ENCODE measurements at regions not wholly inside any gene's neighbourhood (a gene's known extent, or its start where the extent isn't known, plus 50 kb on each side); places are given as distances from the start of the nearest gene placed in this dataset.

DNA sequence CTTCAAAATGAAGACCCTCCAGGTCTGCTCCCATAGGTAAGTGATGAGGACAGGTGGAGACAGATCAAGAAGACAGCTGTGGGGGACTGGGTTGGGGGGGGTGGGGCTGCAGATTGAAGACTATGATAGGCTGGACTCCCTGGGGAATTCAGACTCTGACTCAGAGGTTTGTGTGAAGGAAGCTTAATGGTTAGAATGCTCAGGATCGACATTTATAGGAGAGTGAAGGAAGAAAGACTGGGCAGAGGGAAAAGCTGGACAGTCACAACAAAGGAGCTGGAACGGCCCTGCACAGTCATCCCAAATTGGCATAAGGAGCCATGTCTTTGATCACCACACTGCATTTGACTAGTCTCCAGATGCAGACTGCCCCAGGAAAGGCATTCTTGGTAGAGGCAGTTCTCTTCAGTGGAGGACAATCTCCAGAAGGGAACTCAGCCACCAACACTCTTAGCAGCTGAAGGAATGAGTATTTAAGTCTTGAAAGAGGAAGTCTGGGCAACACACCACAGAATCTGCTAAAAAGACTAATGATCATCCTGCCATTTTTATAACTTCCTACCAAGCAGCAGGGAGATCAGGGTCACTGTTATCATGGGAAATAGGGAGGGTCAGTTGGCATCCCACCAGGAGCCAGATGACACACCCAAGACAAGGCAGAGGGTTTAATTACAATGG lies 120.0 kb upstream of the ZC3H11B start:
- H3K4me1 ChIP-seq, result no peaks in the 10 kb centered on the region
- H3K4me2 ChIP-seq, result no peak overlapping the region
- no peak overlapping the region for H3K4me3 ChIP-seq
- no peak for DNase-seq (ENCODE audit: low read depth in 1 of 2, low spot score in 1 of 2)
- no peak for FAIRE-seq
- H3K9me3 ChIP-seq, result no peaks in the 10 kb centered on the region
- no peak overlapping the region for H3K27ac ChIP-seq
- 51% methylated on average over 2 of the region's 2 CpGs for WGBS (ENCODE audit: missing lambda C conversion rate)
- ChIA-PET CTCF (interaction anchor here (0.6 to 1.1 kb wide), 3 partner anchors 79 to 1710 kb away, joined by 3 to 4 read pairs (median 4); no protein-coding TSS in a partner anchor), POLR2A (no interaction called here)
- no peak for ATAC-seq
- TF ChIP-seq KDM5A (IDR thresholded peaks at IDR 0.05) (no peak), HOXA7 (CRISPR knock-in tag; IDR thresholded peaks at IDR 0.05) (no peak), RFX5 (IDR thresholded peaks at IDR 0.05) (no peak), ELK1 (IDR thresholded peaks at IDR 0.05; ENCODE audit: low read depth, low read length) (no peak), TP53 (CRISPR knock-in tag; IDR thresholded peaks at IDR 0.05) (no peak), CBX8 (IDR thresholded peaks at IDR 0.05) (no peak)
- TF ChIP-seq, protein P1, sequence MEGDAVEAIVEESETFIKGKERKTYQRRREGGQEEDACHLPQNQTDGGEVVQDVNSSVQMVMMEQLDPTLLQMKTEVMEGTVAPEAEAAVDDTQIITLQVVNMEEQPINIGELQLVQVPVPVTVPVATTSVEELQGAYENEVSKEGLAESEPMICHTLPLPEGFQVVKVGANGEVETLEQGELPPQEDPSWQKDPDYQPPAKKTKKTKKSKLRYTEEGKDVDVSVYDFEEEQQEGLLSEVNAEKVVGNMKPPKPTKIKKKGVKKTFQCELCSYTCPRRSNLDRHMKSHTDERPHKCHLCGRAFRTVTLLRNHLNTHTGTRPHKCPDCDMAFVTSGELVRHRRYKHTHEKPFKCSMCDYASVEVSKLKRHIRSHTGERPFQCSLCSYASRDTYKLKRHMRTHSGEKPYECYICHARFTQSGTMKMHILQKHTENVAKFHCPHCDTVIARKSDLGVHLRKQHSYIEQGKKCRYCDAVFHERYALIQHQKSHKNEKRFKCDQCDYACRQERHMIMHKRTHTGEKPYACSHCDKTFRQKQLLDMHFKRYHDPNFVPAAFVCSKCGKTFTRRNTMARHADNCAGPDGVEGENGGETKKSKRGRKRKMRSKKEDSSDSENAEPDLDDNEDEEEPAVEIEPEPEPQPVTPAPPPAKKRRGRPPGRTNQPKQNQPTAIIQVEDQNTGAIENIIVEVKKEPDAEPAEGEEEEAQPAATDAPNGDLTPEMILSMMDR (IDR thresholded peaks at IDR 0.05), result no peak

DNA sequence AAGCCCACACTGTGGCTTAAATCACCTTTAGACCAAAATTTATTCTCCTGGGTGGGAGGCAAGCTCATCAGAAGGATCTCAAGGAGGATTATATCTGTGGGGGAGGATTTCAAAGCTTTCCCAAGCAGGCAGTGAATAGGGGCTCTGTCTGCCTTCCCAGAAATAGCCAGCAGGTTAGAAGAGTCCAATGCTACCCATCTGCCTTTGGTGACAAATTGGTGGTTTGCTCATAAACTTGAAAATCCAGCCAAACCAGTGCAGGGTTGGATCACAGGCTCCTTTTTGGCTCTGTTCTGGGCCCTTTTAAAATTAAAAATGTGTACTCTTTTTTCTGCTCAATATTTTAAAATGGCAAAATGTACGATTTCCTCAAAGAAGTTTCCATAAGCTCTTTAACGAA lies 118.9 kb upstream of the ZC3H11B start:
- CTCF ChIA-PET, result interaction anchor here (0.6 to 1.1 kb wide), 3 partner anchors 16 to 152 kb away, joined by 3 to 4 read pairs (median 3); no protein-coding TSS in a partner anchor

More for the DNA sequence above, 118.9 kb upstream of the ZC3H11B start:
- DNase-seq (ENCODE audit: low read depth in 1 of 2, low spot score in 1 of 2) (no peak), FAIRE-seq (no peak), ATAC-seq (no peak)
- no peak overlapping the region for H3K4me3 ChIP-seq
- H3K4me1 ChIP-seq, result no peaks in the 10 kb centered on the region
- H3K27ac ChIP-seq, result no peak overlapping the region
- no peaks in the 10 kb centered on the region for H3K9me3 ChIP-seq
- H3K4me2 ChIP-seq, result no peak overlapping the region
- POLR2A ChIA-PET, result no interaction called here
- WGBS (ENCODE audit: missing lambda C conversion rate), result 13% methylated on average over 2 of the region's 2 CpGs
- TF ChIP-seq, protein P2, sequence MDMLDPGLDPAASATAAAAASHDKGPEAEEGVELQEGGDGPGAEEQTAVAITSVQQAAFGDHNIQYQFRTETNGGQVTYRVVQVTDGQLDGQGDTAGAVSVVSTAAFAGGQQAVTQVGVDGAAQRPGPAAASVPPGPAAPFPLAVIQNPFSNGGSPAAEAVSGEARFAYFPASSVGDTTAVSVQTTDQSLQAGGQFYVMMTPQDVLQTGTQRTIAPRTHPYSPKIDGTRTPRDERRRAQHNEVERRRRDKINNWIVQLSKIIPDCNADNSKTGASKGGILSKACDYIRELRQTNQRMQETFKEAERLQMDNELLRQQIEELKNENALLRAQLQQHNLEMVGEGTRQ (IDR thresholded peaks at IDR 0.05), result no peak
- TF ChIP-seq ZSCAN20 (CRISPR knock-in tag; IDR thresholded peaks at IDR 0.05) (no peak), FOXS1 (CRISPR knock-in tag; IDR thresholded peaks at IDR 0.05) (no peak), ZNF302 (CRISPR knock-in tag; IDR thresholded peaks at IDR 0.05) (no peak), SREBF2 (IDR thresholded peaks at IDR 0.05) (no peak), JUNB (IDR thresholded peaks at IDR 0.05) (no peak), TP53 (CRISPR knock-in tag; IDR thresholded peaks at IDR 0.05) (no peak), CBX8 (IDR thresholded peaks at IDR 0.05) (no peak), GATA3 (IDR thresholded peaks at IDR 0.05; ENCODE audit: borderline replicate concordance) (no peak), MAZ (IDR thresholded peaks at IDR 0.05; ENCODE audit: borderline replicate concordance, low read depth, low read length) (no peak), MYC (IDR thresholded peaks at IDR 0.05; ENCODE audit: borderline replicate concordance, low read length) (no peak), ESRRA (IDR thresholded peaks at IDR 0.05; ENCODE audit: borderline replicate concordance, low read length) (no peak), ATOH8 (CRISPR knock-in tag; IDR thresholded peaks at IDR 0.05; ENCODE audit: low read depth) (no peak), JUN (IDR thresholded peaks at IDR 0.05) (no peak), E2F6 (IDR thresholded peaks at IDR 0.05; ENCODE audit: borderline replicate concordance, low read depth) (no peak), MAFK (IDR thresholded peaks at IDR 0.05; ENCODE audit: partially characterized antibody) (no peak), KDM1A (IDR thresholded peaks at IDR 0.05; ENCODE audit: low read depth) (no peak)
- TF ChIP-seq, protein P3, sequence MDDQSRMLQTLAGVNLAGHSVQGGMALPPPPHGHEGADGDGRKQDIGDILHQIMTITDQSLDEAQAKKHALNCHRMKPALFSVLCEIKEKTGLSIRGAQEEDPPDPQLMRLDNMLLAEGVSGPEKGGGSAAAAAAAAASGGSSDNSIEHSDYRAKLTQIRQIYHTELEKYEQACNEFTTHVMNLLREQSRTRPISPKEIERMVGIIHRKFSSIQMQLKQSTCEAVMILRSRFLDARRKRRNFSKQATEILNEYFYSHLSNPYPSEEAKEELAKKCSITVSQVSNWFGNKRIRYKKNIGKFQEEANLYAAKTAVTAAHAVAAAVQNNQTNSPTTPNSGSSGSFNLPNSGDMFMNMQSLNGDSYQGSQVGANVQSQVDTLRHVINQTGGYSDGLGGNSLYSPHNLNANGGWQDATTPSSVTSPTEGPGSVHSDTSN (IDR thresholded peaks at IDR 0.05), result no peak
- TF ChIP-seq, protein P1 (IDR thresholded peaks at IDR 0.05), result no peak

Measured in A549 (cell line).